HEK293T (cell line): ENCODE measurements at regions not wholly inside any gene's neighbourhood (a gene's known extent, or its start where the extent isn't known, plus 50 kb on each side); places are given as distances from the start of the nearest gene placed in this dataset.

Source experiments
- ELF4 ChIP-seq: fragments of 450-650 bp; IDR thresholded peaks from 2 replicates; pipeline ENCODE4 v1.6.1; 2017; ENCODE audit warnings: antibody characterized with exemption
- FOXA1 ChIP-seq: fragments of 450-650 bp; IDR thresholded peaks from 2 replicates; pipeline ENCODE4 v1.6.1; 2016; ENCODE audit warnings: mild to moderate bottlenecking
- FOXK2 ChIP-seq: fragments of 450-650 bp; IDR thresholded peaks from 2 replicates; pipeline ENCODE4 v1.6.1; 2016; ENCODE audit warnings: mild to moderate bottlenecking
- FOXM1 ChIP-seq: fragments of 450-650 bp; IDR thresholded peaks from 2 replicates; pipeline ENCODE4 v1.6.1; 2017; ENCODE audit warnings: mild to moderate bottlenecking, borderline replicate concordance
- LEF1 ChIP-seq: fragments of 450-650 bp; IDR thresholded peaks from 2 replicates; pipeline ENCODE4 v1.6.1; 2017; ENCODE audit warnings: mild to moderate bottlenecking, borderline replicate concordance
- SP1 ChIP-seq: fragments of 450-650 bp; IDR thresholded peaks from 2 replicates; pipeline ENCODE4 v1.6.1; 2017
- ZNF384 ChIP-seq: fragments of 450-650 bp; IDR thresholded peaks from 2 replicates; pipeline ENCODE4 v1.6.1; 2016
- TF ChIP-seq, protein P1 (sequence below): fragments of 450-650 bp; IDR thresholded peaks from 2 replicates; pipeline ENCODE4 v1.6.1; 2016

DNA sequence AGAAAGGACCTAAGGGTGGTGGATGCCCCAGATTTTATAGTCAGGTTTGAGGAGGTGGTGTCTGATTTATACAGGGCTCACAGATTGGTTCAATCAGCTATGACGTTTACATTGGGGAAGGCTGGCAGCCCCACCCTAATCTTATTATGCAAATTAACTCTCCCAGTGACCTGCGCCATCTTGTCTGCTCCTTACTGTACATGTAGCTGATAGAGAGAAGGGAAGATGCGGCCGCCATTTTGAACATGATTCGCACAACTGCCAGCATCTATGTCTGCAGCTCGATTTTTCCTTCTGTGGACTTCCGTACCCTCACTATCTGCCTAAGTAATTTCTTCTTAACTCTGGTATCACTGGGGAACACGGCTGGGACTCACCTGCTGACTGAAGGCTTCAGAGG is 619.0 kb upstream of the DPP6 start:
- TF ChIP-seq FOXK2 (no peak), ELF4 (no peak), LEF1 (no peak), ZNF384 (no peak), FOXM1 (no peak), FOXA1 (no peak), SP1 (no peak)
- TF ChIP-seq, protein P1, sequence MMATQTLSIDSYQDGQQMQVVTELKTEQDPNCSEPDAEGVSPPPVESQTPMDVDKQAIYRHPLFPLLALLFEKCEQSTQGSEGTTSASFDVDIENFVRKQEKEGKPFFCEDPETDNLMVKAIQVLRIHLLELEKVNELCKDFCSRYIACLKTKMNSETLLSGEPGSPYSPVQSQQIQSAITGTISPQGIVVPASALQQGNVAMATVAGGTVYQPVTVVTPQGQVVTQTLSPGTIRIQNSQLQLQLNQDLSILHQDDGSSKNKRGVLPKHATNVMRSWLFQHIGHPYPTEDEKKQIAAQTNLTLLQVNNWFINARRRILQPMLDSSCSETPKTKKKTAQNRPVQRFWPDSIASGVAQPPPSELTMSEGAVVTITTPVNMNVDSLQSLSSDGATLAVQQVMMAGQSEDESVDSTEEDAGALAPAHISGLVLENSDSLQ = no peak
